B cell (primary cell): ENCODE measurements at regions not wholly inside any gene's neighbourhood (a gene's known extent, or its start where the extent isn't known, plus 50 kb on each side); places are given as distances from the start of the nearest gene placed in this dataset.
"Not testable (repeated sequence)": the region's sequence is repeated elsewhere in the genome, so short reads cannot be mapped to it uniquely, and the experiment has no call there.

Experiments
- ATAC-seq: fragments of 200-7000 bp; cut with Tn5 transposase; one replicate; pipeline ENCODE4 v1.10.0; 2021; ENCODE audit warnings: low read depth, mild to moderate bottlenecking, moderate number of reproducible peaks, moderate library complexity
- CTCF ChIA-PET: fragments of 350-600 bp; sonication (Branson Sonifier 250); formaldehyde crosslinking; loops from one replicate; lab custom pipeline; 2021; ENCODE audit warnings: antibody characterized with exemption, inconsistent platforms; lab: Charles Lee
- POLR2A ChIA-PET: fragments of 350-600 bp; sonication (Branson Sonifier 250); formaldehyde crosslinking; loops from one replicate; lab custom pipeline; 2021; ENCODE audit warnings: antibody characterized with exemption; lab: Charles Lee
- DNase-seq: peaks from one replicate; pipeline ENCODE4 v3.0.0; 2013
- H2AFZ ChIP-seq: 2 replicates; pipeline ENCODE4 v1.6.1; 2012; ENCODE audit warnings: mild to moderate bottlenecking, low read depth, low read length; ENCODE audit not compliant: insufficient read depth, poor library complexity, severe bottlenecking
- H3K27ac ChIP-seq, 2 donors: 1 replicate in 1 of 2; 2 replicates in 1 of 2; pipeline ENCODE4 v1.5.1; 2012 to 2013; ENCODE audit warnings: low read length in 2 of 2, mild to moderate bottlenecking in 2 of 2, moderate library complexity in 1 of 2
- H3K27me3 ChIP-seq, 4 experiments: fragments of 200-600 bp in 1 of 4; sonication (generic) in 1 of 4; replicated peaks in 1 of 4; 1 replicate in 2 of 4; 2 replicates in 2 of 4; pipeline versions ENCODE4 v1.6.1 to v1.7.0; 2013 to 2016; ENCODE audit warnings: low read length in 3 of 4, mild to moderate bottlenecking in 2 of 4, mixed read lengths in 1 of 4, moderate library complexity in 1 of 4; ENCODE audit not compliant: insufficient read depth in 4 of 4, control insufficient read depth in 3 of 4; ENCODE audit errors: control extremely low read depth in 1 of 4
- H3K36me3 ChIP-seq, 2 experiments: replicated peaks in 1 of 2; 1 replicate in 1 of 2; 2 replicates in 1 of 2; pipeline versions ENCODE4 v1.6.1 to v1.7.1; 2013; ENCODE audit warnings: low read length in 1 of 2; ENCODE audit not compliant: insufficient read depth in 2 of 2, control insufficient read depth in 1 of 2; ENCODE audit errors: control extremely low read depth in 1 of 2, extremely low read depth in 1 of 2
- H3K4me1 ChIP-seq, 2 donors: fragments of 200-600 bp in 1 of 2; sonication (generic) in 1 of 2; 1 replicate in 1 of 2; 2 replicates in 1 of 2; pipeline versions ENCODE4 v1.5.1 to v1.6.1; 2013 to 2017; ENCODE audit warnings: low read length in 2 of 2; ENCODE audit not compliant: control insufficient read depth in 2 of 2, insufficient read depth in 2 of 2
- H3K4me2 ChIP-seq: replicated peaks from 2 replicates; pipeline ENCODE3; 2012; ENCODE audit warnings: mild to moderate bottlenecking, low read depth, low read length; ENCODE audit not compliant: poor library complexity, severe bottlenecking
- H3K4me3 ChIP-seq, 5 experiments: fragments of 200-600 bp in 1 of 5; sonication (generic) in 1 of 5; 1 replicate in 3 of 5; 2 replicates in 2 of 5; pipeline versions ENCODE4 v1.5.1 to v1.7.0; 2011 to 2016; ENCODE audit warnings: low read length in 4 of 5, mild to moderate bottlenecking in 4 of 5, low read depth in 2 of 5, control low read depth in 1 of 5, moderate library complexity in 1 of 5; ENCODE audit not compliant: insufficient read depth in 1 of 5; ENCODE audit errors: control extremely low read depth in 1 of 5, extremely low read depth in 1 of 5
- H3K79me2 ChIP-seq: fragments of 200-600 bp; sonication (generic); one replicate; pipeline ENCODE4 v1.6.0; 2016; ENCODE audit warnings: low read length; ENCODE audit not compliant: control insufficient read depth, insufficient read depth
- H3K9ac ChIP-seq: fragments of 200-600 bp; sonication (generic); 2 replicates; pipeline ENCODE4 v1.6.1; 2017; ENCODE audit warnings: mild to moderate bottlenecking, low read length, moderate library complexity
- H3K9me3 ChIP-seq, 3 donors: one replicate each; pipeline versions ENCODE4 v1.6.1 to v1.7.1; 2013; ENCODE audit warnings: low read length in 2 of 3; ENCODE audit not compliant: control insufficient read depth in 2 of 3, insufficient read depth in 1 of 3; ENCODE audit errors: control extremely low read depth in 1 of 3
- H4K20me1 ChIP-seq: 2 replicates; pipeline ENCODE4 v1.6.0; 2012; ENCODE audit warnings: mild to moderate bottlenecking, low read length; ENCODE audit not compliant: insufficient read depth, control insufficient read depth, poor library complexity, severe bottlenecking
- H3K27ac Mint-ChIP-seq: one replicate; pipeline ENCODE4 v1.8.0; 2021; ENCODE audit warnings: mixed read lengths
- H3K27me3 Mint-ChIP-seq: one replicate; pipeline ENCODE4 v1.8.0; 2021; ENCODE audit warnings: mixed read lengths
- H3K4me1 Mint-ChIP-seq: one replicate; pipeline ENCODE4 v1.8.0; 2021; ENCODE audit warnings: mixed read lengths
- H3K4me3 Mint-ChIP-seq: one replicate; pipeline ENCODE4 v1.8.0; 2021; ENCODE audit warnings: mixed read lengths
- H3K9me3 Mint-ChIP-seq: one replicate; pipeline ENCODE4 v1.8.0; 2022; ENCODE audit warnings: mixed read lengths; ENCODE audit not compliant: insufficient read depth
- CTCF ChIP-seq: fragments of 200-600 bp; IDR thresholded peaks from one replicate; pipeline ENCODE4 v1.8.0; 2022; ENCODE audit warnings: antibody characterized with exemption, mild to moderate bottlenecking
- EZH2 ChIP-seq: IDR thresholded peaks from 2 replicates; pipeline ENCODE4 v1.6.1; 2012; ENCODE audit warnings: borderline replicate concordance, low read depth, mild to moderate bottlenecking, moderate library complexity, low read length; ENCODE audit not compliant: insufficient read depth, poor library complexity, severe bottlenecking
- whole genome bisulfite sequencing: methylation state at CpG from one replicate; pipeline ENCODE4 v1.1.5; 2013; ENCODE audit warnings: missing lambda C conversion rate; ENCODE audit not compliant: insufficient coverage; 5-methylcytosine and 5-hydroxymethylcytosine counted together
- intact Hi-C: fragments of 100-400 bp; cut with micrococcal nuclease; formaldehyde crosslinking; loops from one replicate; pipeline ENCODE4 v1.10.0; 2022

- no peaks in the 10 kb centered on the region for H3K79me2 ChIP-seq
- no peaks in the 10 kb centered on the region for H4K20me1 ChIP-seq
Observed at GRCh38 chr21:9755611-9756010, 765.8 kb upstream of the TPTE start.

GRCh38 chr21:9756677-9757076, 764.7 kb upstream of the TPTE start:
- Histone ChIP-seq H3K9me3 (peaks cover 1 to 30% (median 9%) of the 10 kb centered on the region in 3 donors), H3K27me3 (no peaks in the 10 kb centered on the region), H3K4me1 (no peaks in the 10 kb centered on the region), H2AFZ (no peak overlapping the region), H4K20me1 (no peaks in the 10 kb centered on the region), H3K4me2 (no peak overlapping the region), H3K4me3 (no peak overlapping the region), H3K9ac (no peak overlapping the region), H3K36me3 (no peaks in the 10 kb centered on the region), H3K27ac (no peak overlapping the region), H3K79me2 (no peaks in the 10 kb centered on the region)
- intact Hi-C loops, result no loop called here
- CTCF ChIA-PET, result no interaction called here
- H3K9me3 Mint-ChIP-seq, result peaks cover 3% of the 10 kb centered on the region
- no peaks in the 10 kb centered on the region for H3K4me1 Mint-ChIP-seq
- no peak for TF ChIP-seq EZH2
- TF ChIP-seq CTCF, result no peak
- H3K27me3 Mint-ChIP-seq, result no peaks in the 10 kb centered on the region
- no peak for DNase-seq
- no peak overlapping the region for H3K4me3 Mint-ChIP-seq
- WGBS, result 80% methylated on average over 6 of the region's 9 CpGs
- POLR2A ChIA-PET, result no interaction called here
- ATAC-seq, result no peak
- H3K27ac Mint-ChIP-seq, result no peak overlapping the region

More at GRCh38 chr21:9755611-9756010, 765.8 kb upstream of the TPTE start:
- DNase-seq (no peak), ATAC-seq (no peak)
- peaks cover 3% of the 10 kb centered on the region for H3K9me3 Mint-ChIP-seq
- TF ChIP-seq CTCF, result no peak
- TF ChIP-seq EZH2, result no peak
- Histone ChIP-seq H3K4me1 (no peaks in the 10 kb centered on the region), H3K9ac (no peak overlapping the region), H3K36me3 (no peaks in the 10 kb centered on the region), H3K4me2 (no peak overlapping the region), H3K9me3 (peaks cover 1 to 37% (median 11%) of the 10 kb centered on the region in 3 donors), H3K4me3 (no peak overlapping the region), H3K27me3 (no peaks in the 10 kb centered on the region), H3K27ac (no peak overlapping the region), H2AFZ (no peak overlapping the region)
- ChIA-PET POLR2A (no interaction called here), CTCF (no interaction called here)
- H3K27me3 Mint-ChIP-seq, result no peaks in the 10 kb centered on the region
- H3K4me1 Mint-ChIP-seq, result no peaks in the 10 kb centered on the region
- no peak overlapping the region for H3K27ac Mint-ChIP-seq
- intact Hi-C loops, result no loop called here
- no peak overlapping the region for H3K4me3 Mint-ChIP-seq
- WGBS, result 77% methylated on average over 1 of the region's 7 CpGs

- H3K36me3 ChIP-seq, H3K4me2 ChIP-seq, CTCF ChIA-PET, H3K4me3 Mint-ChIP-seq, ATAC-seq, H3K27ac Mint-ChIP-seq, H3K27me3 ChIP-seq, H2AFZ ChIP-seq, H3K79me2 ChIP-seq, H3K4me1 ChIP-seq, H3K4me3 ChIP-seq, DNase-seq, H3K9me3 Mint-ChIP-seq, H3K27ac ChIP-seq, intact Hi-C loops, POLR2A ChIA-PET, H4K20me1 ChIP-seq, H3K4me1 Mint-ChIP-seq, H3K27me3 Mint-ChIP-seq, H3K9ac ChIP-seq: not testable (repeated sequence)
- 56% methylated on average over 7 of the region's 9 CpGs for WGBS
- H3K9me3 ChIP-seq, result peaks cover 1 to 26% (median 6%) of the 10 kb centered on the region in 3 donors
Observed at GRCh38 chr21:9757118-9757517, 764.3 kb upstream of the TPTE start.
